GM18511 (cell line): ENCODE measurements at regions not wholly inside any gene's neighbourhood (a gene's known extent, or its start where the extent isn't known, plus 50 kb on each side); places are given as distances from the start of the nearest gene placed in this dataset.

Source experiments
- ATAC-seq: cut with Tn5 transposase; IDR thresholded peaks from one replicate; pipeline ENCODE4 v1.9.1; 2021; ENCODE audit warnings: mild to moderate bottlenecking, moderate library complexity; ENCODE audit not compliant: unreplicated experiment

GRCh38 chr2:181766129-181766528 lies 85.8 kb upstream of the NEUROD1 start:
- no peak for ATAC-seq

- no peak for ATAC-seq
Observed at GRCh38 chr2:181770150-181770549, 89.8 kb upstream of the NEUROD1 start.

- ATAC-seq = no peak
Observed at GRCh38 chr2:181771356-181771755, 91.0 kb upstream of the NEUROD1 start.

- no peak for ATAC-seq
Observed at GRCh38 chr2:181772334-181772733, 92.0 kb upstream of the NEUROD1 start.

GRCh38 chr2:181772777-181773176 lies 92.5 kb upstream of the NEUROD1 start:
- ATAC-seq = no peak

GRCh38 chr2:181774685-181775084 lies 94.4 kb upstream of the NEUROD1 start:
- ATAC-seq = peak; percentile 70

- no peak for ATAC-seq
Observed at GRCh38 chr2:181776336-181776735, 96.0 kb upstream of the NEUROD1 start.

GRCh38 chr2:181777734-181778133 lies 97.4 kb upstream of the NEUROD1 start:
- ATAC-seq = no peak

GRCh38 chr2:181778621-181779201 lies 98.4 kb upstream of the NEUROD1 start:
- no peak for ATAC-seq

GRCh38 chr2:181779288-181780021 lies 99.1 kb upstream of the NEUROD1 start:
- ATAC-seq = peak; percentile 36

- ATAC-seq = peak; percentile 83
Observed at GRCh38 chr2:181780047-181780651, 99.8 kb upstream of the NEUROD1 start.

GRCh38 chr2:181780657-181781056 lies 100.3 kb upstream of the NEUROD1 start:
- ATAC-seq = peak; percentile 34

- peak; percentile 48 for ATAC-seq
Observed at GRCh38 chr2:181781078-181781786, 100.9 kb upstream of the NEUROD1 start.

- no peak for ATAC-seq
Observed at GRCh38 chr2:181782660-181783059, 102.3 kb upstream of the NEUROD1 start.

- ATAC-seq = no peak
Observed at GRCh38 chr2:181784556-181784955, 104.2 kb upstream of the NEUROD1 start.

- ATAC-seq = no peak
Observed at GRCh38 chr2:181785691-181786344, 105.5 kb upstream of the NEUROD1 start.

- ATAC-seq = no peak
Observed at GRCh38 chr2:181786371-181787228, 104.9 kb upstream of the ITPRID2 start.

- no peak for ATAC-seq
Observed at GRCh38 chr2:181787310-181788048, 104.1 kb upstream of the ITPRID2 start.

- no peak for ATAC-seq
Observed at GRCh38 chr2:181788897-181789555, 102.5 kb upstream of the ITPRID2 start.
